ENCODE measurements at regions not wholly inside any gene's neighbourhood (a gene's known extent, or its start where the extent isn't known, plus 50 kb on each side); places are given as distances from the start of the nearest gene placed in this dataset.
"Not testable (repeated sequence)": the region's sequence is repeated elsewhere in the genome, so short reads cannot be mapped to it uniquely, and the experiment has no call there.

DNA sequence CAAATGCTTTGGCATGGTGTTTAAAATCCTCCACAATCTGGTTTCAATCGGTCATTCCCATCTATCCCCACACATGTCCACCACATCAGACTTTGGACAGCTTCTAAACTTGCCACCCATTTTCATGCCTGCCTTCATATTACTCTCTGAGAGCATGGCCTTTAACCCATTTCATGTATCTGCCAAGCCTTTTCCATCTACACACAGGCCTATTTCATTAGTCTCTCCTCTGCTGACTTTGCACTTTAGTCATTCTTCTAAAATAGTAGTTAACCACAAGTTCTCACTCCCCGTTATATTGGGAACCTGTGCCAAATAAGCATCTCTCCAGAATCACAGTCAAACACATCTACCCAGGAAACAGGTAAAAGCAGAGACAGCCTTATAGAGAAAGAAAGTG is 142.2 kb downstream of the MZT1 start:
- DNase-seq, result no peak

DNA sequence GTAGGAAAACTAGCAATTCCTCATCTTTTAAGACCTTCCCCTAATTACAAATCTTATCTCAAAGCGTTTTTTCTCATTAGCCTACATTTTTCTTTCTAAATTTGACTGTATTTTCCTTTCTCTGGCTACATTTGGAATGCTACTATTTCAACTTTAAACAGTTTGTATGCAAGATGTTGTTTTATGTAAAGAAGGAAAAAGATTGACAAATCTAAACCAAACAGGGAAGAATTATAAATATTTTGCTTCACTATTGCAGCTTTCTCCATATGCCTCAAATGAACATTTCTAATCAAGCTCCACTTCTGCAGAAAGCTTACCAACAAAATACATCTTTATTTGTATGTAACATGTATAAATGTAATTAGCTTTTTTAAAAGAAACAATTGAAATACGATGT is 156.2 kb downstream of the MZT1 start:
- no peak for DNase-seq

DNA sequence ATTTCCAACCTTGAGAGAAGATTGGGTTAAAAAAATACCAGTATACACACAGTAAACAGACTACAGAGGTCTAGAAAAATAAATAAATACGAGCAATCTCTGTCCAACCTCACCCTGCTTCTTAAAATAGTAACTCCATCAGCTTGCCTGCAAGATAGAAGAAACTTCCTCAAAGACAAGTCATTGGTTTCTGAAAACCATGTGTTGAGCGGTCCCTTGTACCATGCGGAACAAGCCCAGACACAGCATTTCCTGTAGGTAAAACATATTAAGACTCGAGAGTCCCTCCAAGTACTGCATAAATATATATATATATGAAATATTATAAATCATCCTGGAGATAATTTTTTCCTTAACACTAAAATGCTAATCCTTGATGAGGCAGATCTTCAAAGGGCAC is 157.4 kb downstream of the MZT1 start:
- DNase-seq, result no peak

DNA sequence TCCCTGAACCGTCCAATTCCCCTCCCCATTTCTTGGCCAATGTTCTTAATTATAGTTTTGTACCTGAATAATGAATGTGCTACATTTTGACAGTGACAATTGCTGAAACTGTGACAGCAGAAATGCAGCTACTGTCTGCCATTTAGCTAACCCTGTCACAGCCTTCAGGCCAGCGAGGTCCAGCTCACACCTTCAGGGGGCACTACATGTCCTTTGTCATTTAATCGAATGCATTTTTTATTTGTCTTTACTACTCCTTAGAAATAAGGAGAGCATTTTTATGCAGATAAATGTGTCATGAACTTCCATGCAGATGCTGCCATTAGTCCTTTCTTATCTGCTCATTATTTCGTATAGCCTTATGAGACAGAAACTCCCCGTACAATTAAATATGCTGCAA is 159.9 kb downstream of the MZT1 start:
- no peak for DNase-seq

DNA sequence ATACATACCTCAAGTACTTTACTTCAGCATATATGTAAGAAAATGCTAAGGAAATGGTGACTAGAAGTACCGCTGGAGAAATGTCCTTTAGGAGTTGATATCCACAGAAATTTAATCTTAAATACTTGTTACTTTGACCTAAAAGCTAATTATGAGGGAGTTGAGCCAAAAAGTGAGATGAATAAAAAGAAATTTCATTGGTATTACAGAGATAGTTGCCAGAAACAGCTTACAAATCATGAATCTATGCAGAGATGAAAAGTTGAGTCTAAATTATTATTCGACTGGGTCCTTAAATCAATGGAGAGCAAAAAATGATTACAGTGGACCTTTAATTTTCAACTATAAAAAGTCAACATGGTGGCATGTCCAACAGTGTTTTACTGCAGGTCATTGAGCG is 160.9 kb downstream of the MZT1 start:
- no peak for DNase-seq

DNA sequence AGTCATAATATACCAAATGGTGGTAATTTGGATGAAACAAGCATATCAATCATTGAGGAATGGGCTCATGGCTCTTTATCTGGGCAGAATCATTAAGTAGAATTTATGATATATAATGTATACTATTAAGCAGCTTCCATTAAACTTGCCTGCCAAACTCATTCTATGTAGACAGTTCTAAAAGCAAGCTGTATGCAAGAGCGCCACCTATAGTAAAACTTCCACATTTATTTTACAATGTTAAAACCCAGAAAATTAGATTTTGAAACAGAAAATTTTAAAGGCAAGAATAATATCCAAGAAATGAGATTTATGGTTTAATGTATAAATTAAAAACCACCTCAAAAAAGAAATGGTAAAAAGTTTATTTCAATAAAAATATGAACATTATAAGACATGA is 161.5 kb downstream of the MZT1 start:
- no peak for DNase-seq

DNA sequence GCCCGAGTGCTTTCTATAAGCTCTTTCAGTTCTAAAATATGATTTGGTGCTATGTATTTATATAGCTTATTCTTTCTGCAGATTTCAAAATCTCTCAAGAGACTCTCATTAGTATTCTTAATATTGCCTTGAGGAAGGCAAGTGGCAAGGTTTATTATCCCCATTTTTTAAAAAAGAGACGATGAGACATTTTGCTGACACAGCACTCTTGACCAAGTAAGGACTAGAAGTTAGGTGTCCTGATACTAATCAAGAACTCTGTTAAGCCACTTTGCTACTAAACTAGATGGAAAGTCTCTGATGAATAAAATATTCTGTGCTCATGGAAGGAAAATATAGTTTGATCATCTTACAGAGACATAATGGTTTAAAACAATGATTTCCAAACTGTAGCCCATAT is 164.7 kb downstream of the MZT1 start:
- no peak for DNase-seq

DNA sequence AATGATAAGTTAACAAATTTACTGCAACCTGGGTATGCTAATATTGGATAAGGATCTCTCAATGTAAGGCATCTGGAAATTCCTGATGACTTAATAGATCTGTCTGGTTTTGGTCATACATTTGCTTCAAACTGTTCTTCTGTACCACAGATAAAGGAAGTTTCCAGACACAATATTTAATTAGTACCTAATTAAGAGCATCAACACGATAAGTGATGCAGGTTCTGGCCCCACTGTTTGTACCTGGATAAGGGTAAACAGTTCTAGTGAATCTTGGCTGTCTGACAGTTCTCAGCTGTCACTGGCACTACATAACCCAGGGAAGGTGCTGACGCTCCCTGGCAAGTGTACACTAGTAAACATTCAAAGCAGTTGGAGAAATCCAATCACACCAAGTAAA is 165.6 kb downstream of the MZT1 start:
- DNase-seq, result no peak

DNA sequence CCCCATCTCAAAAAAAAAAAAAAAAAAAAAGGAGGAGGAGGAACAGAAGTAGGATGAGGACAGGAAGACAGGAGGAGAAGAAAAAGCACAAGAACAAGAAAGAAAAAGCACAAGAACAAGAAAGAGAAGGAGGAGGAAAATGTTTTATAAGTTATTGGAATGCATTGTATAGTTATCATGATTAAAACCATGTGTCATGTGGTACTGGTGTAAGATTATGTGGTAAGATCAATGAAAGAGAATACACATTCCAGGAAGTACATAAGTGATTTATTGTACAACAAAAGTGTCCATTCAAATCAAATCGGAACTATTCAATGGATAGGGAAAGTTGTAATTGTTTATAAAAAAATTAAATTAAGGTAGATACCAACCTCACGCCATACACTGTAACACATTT is 167.7 kb downstream of the MZT1 start:
- DNase-seq, result no peak

DNA sequence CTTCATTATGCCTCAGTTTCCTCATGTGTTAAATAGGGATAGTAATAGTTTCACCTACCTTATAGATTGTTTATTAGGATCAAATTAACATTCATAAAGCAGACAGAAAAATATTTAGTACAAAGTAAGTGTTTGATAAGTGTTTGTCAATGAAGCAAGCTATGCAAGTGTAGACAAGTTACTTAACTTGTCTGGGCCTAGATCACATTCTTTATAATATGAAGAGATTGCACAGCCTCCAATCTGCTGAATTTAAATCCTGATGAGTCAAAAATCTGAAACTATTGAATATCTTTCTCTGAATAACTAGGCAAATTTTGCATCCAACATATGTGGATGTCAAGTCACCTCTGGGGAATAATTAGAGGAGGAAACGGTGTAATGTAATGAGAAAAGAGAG is 170.5 kb downstream of the MZT1 start:
- DNase-seq, result no peak

DNA sequence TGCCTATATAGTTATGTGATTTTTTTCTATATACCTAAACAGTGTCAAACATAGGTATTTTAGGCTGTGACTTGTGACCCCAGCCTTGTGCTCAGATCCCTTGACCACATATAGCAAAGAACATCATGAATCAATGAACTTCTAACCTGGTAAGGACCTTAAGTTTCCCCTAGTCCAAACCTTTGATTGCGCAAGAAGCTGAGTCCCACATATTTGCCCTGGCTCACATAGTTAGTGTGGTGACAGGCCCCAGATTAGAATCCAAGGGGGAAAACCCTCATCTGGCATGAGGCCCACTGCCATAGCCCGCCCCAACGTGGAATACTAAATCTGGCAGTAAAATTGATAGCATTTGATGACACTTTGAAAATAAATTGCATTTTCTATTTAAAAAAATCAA is 171.8 kb downstream of the MZT1 start:
- no peak for DNase-seq

DNA sequence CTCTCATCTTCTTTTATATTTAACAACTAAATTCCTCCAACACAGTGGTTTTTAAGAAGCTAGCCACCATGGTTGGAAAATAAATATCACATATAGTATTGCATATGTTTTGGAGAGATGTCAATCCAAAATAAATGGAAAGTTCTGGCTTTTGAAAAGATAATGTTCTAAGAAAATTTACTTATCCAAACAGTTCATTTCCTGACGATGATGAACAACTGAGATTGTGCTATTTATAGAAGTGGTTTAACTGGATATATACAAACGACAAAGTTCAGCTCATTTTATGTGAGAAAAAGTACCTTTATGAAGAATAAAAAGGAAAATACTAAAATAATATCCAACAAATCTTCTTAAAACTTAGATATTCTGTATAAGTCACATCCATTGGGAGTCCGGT is 174.7 kb downstream of the MZT1 start:
- DNase-seq, result no peak

DNA sequence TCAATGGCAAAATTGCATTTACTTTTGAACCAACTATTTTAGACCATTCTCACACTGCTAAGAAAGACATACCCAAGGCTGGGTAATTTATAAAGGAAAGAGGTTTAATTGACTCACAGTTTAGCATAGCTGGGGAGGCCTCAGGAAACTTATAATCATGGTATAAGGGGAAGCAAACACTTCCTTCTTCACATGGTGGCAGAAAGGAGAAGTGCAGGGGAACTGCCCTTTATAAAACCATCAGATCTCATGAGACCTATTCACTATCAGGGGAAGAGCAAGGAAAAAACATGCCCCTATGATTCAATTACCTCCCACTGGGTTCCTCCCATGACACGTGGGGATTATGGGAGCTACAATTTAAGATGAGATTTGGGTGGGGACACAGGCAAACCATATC is 181.5 kb downstream of the MZT1 start:
- not testable (repeated sequence) for DNase-seq

DNA sequence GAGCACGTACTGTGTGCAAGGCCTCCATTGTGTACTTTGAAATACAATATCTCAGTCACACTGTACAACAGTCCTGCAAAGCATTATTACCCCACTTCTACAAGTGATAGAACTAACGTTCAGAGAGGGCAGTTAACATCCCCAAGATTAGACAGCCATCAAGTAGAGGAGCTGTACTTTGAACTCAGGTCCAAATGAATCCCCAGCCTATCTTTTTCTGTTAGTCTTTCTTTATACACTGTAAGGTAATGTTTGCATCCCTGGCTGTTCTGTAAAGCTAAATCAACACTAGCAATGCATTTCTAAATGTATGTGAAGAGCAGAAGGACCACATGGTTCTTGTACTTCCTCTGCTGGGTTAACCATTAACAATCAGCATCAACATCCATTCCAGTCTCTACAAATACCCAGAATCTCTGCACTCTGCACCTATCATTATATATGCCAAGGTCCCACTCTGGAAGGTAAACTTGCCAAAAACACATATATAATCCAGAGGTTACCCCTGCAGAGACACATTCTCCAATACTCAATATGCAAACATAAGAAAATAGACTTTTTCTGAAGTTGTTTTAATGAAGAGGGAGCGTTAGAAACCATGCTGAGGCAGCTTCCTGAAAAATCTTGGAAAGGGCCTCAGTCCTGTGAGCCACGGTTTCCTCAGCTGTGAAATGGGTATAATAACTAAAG is 182.3 kb downstream of the MZT1 start:
- DNase-seq, result no peak

DNA sequence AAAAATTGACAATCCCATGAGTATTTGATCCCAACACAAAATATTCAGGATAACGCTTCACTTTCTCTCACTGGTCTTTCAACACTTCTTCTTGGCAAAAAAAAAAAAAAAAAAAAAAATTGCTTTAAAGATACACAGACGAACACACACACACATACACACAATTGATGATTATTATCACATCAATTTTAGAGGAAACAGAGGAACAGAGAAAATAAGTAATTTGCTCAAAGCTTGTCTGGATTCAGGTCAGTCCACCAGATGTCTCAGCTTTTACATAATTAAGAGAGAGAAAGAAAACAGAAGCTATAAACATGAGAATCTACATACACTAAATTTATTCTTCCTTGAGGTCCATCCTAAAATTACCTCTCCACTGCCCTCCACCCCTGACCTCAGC is 183.4 kb downstream of the MZT1 start:
- no peak for DNase-seq

DNA sequence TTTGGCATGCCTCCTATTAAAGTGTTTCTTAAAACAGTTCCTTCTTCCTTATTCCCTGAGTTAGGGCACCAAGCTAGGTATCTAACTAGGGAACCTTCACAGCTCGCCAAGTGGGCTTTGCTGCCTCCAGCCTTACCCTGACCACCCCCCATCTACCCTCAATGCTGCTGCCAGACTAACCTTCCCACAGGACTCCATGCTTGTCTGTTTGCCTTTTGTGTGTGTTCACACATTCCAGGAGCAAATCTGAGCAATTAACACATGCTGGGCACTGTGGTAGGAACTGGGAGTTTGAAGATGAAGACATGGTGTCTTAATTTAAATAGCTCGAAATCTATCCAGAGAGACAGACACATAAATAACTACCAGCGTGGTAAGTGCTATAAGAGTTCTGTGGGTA is 185.2 kb downstream of the MZT1 start:
- no peak for DNase-seq

DNA sequence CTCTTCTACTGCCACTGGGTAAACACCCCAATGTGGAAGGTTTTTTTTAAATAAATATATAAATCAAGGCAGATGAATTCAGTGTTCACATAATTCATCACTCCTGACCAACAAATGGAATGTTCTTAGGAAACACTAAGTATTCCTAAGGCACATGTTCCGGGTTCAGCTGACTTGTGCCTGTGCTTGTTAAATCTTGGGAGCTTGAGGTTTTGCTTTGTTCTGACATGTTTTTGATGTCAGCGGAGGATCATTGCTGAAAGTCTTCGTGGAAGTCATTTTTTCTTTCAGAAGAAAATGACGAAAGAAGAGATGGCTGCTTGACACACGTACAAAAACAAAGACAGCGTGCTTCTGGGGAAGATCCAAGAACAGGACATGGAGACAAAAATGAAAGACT is 185.8 kb downstream of the MZT1 start:
- no peak for DNase-seq

DNA sequence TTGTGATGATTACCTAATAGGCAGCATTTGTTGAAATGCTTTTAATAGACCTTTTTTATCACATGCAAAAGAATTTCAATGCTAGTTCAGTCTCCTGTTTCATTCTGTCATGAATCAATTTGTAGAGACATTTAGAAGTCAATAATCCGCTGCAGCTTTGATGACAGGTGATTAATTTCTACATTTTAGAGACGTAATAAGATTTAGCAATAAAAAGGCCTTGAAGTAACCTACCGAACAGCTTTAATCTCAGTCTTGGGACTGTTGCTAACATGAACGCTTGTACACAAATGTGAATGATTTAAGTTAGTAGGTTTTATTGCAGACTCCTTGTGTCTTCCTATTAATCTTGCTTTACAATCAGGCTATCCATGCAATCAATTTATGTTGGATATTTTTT is 186.5 kb downstream of the MZT1 start:
- no peak for DNase-seq

DNA sequence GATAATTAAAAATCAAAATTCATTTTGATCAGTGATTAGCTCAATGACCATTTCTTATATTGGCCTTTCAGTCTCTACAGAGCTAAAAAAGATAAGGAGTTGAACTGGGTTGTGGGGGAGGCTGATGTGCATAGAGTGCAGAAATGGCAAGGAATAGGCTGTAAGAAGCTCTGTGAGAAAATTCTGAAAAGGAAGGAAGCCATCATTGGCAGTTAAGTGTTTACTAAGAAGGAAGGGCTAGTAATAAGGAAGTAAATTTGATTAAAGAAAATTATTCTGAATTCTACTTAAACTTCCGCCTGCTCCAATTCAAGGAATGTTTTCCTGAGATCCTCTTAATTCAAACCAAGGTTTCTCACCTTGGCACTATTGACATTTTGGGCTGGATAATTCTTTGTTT is 187.5 kb downstream of the MZT1 start:
- no peak for DNase-seq

DNA sequence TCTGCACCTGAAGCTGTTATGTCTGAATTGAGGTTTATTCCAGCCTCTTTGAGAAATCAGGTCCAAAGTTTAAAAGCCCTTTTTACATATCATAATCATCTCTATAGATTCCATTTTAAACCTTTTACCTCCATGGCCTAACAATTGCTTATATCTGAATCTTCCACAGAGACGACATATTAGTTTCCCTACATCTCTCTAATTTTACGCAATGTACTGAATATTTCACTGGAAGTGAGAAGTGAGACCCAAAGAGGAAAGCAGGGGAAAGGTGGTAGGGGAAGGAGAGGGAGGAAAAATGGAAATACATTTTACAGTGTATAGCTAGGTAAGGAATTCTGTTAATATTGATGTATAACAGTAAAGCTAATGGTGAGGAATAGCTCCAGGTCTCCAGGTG is 189.6 kb downstream of the MZT1 start:
- no peak for DNase-seq

DNA sequence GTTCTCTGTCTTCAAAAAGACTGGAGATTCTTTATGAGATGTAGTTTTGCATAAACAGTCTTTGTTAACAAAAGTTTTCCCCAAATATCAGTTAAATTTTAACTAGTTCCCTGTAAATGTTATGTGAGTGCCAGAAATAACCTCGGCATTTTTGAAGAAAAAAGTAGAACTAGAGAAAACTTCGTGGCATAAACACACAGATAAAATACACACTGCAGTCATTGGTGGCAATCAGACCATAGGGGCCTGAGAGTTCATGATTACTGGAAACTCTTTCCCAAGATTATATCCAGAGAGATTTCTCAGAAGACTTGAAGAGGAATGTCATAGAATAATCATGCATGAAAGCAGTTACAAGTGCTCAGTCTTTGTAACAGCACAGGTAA is 190.0 kb downstream of the MZT1 start:
- DNase-seq, result no peak

DNA sequence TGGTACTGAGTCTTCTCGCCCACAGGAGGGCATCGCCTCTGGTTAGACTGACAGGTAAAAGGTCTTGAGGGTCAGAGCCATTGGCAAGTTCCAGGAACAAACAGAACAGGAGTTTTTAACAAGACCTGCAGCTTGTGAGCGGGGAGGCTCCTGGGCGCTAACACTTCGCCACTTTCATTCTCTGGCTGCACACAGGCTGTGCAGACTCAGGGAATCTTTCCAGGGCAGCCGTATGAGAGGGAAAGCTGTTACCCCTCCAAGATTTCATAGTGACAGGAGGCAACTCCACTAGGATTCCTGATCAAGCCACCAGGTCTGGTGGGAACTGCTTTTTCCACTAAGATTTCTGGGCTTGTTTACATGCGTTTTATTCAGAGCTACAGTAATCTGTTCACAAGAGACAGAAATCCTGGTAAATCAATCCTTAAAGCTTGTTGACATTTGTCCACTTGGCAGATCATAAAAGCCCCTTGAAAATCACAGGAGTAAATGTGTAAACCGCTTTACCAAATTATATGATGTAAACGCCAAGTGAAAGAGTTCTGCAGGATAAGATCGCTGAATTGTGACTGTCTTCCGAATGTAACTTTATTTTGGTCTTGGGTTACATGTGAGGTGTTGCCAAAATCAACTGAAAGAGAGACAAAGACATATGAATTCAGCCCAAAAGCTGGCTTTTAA is 190.6 kb downstream of the MZT1 start:
- DNase-seq, result no peak

DNA sequence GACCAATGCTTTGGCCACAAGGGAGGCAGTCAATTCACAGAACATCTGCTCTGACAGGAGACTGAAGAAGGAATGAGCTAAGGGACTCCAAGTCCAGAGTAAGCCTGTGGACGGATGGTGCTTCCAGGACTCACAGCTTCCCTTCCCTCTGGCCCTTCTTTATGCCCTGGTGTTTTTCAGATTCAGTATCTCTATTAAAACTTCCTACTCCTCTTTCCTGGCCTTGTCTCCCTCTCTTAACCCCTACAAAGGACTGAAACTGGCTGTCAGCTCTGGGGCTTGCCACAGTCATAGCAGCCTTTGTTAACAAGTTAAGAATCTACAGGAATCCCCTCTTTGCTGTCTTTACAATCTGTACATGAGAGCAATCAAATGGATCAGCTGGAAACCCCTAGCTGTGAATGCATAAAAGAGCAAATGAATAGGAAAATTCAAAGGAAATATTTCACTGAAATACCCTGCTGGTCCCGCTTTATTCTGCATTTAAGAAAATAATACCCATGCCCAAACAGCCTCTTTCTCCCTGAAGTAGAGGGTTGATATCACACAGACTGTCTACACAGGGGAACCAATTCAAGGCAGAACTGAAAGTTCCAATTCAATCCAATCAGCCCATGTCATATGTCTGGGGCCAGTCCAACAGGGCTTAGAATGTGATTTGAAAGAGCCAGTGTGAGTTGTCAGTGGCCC is 192.3 kb downstream of the MZT1 start:
- DNase-seq, result no peak

DNA sequence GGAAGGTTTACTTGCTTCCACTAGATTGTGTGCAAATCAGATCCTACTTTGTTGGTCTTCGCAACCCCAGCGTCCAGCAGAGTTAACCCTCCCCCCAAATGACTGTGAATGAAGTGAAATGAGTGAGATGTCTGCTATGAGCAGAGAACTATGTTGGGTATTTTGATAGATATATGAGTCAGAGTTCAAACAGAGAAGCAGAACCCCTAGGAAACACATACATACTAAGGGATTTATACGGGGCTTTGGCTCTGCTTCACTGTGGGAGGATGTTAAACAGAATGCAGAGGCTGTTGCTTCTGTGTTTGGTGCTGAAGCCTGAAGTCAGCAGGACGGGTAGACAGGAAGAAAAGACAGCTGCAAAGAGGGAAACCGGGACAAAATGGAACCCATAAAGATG is 197.0 kb downstream of the MZT1 start:
- no peak for DNase-seq

DNA sequence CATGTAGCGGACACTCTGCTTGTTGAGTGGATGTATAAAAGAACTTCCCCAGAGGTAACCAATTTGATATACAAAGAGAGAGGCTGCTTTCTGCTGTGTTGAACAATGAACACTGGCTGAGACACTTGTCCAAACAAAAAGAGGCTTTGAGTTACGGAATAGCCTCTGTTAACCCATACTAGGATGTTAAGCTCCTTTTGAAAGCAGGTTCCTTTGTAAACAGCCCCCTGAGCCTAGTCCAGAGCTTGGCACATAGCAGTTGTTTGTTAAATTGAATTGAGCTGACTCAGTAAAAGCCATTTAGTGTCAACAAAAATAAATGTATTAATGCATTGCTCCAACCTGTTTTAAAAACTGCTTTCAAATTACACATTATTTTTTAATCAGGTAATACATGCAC is 200.1 kb downstream of the MZT1 start:
- DNase-seq, result no peak

All from effector CD8-positive, alpha-beta T cell (primary cell).